OCI-LY7 (cell line): ENCODE measurements at regions not wholly inside any gene's neighbourhood (a gene's known extent, or its start where the extent isn't known, plus 50 kb on each side); places are given as distances from the start of the nearest gene placed in this dataset.

ENCODE experiments used
- EZH2phosphoT487 ChIP-seq: fragments of 200-600 bp; sonication (generic); IDR thresholded peaks from 2 replicates; pipeline ENCODE4 v1.6.1; 2018; ENCODE audit warnings: low read depth, borderline replicate concordance, mild to moderate bottlenecking, mixed run types, antibody characterized with exemption, low read length, moderate library complexity, mixed read lengths
- TF ChIP-seq, protein P1 (sequence below): fragments of 200-600 bp; sonication (generic); conservative IDR thresholded peaks from 2 replicates; pipeline ENCODE4 v1.5.1; 2014; ENCODE audit warnings: mild to moderate bottlenecking, antibody characterized with exemption, low read length, moderate library complexity, mixed read lengths

DNA sequence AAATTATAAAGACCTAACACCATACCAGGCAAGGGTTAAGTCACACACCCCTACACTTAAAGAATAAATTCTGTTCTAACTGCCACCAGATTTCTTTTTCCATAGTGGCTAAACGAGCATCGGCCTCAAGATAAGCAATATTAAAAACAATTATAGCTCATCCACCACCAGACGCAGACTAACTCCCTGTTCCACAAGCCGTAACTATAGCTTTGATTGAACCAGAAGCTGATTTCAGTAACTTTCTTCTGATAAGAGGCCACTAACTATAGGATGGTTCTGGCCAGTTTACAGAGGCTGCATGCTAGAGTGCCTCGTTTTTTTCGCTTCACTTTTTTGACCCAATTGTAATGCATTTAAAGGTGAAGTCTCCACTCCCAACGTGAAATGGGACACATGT, 238.8 kb downstream of the MRPL39 start:
- TF ChIP-seq, protein P1, sequence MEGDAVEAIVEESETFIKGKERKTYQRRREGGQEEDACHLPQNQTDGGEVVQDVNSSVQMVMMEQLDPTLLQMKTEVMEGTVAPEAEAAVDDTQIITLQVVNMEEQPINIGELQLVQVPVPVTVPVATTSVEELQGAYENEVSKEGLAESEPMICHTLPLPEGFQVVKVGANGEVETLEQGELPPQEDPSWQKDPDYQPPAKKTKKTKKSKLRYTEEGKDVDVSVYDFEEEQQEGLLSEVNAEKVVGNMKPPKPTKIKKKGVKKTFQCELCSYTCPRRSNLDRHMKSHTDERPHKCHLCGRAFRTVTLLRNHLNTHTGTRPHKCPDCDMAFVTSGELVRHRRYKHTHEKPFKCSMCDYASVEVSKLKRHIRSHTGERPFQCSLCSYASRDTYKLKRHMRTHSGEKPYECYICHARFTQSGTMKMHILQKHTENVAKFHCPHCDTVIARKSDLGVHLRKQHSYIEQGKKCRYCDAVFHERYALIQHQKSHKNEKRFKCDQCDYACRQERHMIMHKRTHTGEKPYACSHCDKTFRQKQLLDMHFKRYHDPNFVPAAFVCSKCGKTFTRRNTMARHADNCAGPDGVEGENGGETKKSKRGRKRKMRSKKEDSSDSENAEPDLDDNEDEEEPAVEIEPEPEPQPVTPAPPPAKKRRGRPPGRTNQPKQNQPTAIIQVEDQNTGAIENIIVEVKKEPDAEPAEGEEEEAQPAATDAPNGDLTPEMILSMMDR: no peak
- no peak for TF ChIP-seq EZH2phosphoT487
